ENCODE measurements at regions not wholly inside any gene's neighbourhood (a gene's known extent, or its start where the extent isn't known, plus 50 kb on each side); places are given as distances from the start of the nearest gene placed in this dataset.
"Not testable (repeated sequence)": the region's sequence is repeated elsewhere in the genome, so short reads cannot be mapped to it uniquely, and the experiment has no call there.

DNA sequence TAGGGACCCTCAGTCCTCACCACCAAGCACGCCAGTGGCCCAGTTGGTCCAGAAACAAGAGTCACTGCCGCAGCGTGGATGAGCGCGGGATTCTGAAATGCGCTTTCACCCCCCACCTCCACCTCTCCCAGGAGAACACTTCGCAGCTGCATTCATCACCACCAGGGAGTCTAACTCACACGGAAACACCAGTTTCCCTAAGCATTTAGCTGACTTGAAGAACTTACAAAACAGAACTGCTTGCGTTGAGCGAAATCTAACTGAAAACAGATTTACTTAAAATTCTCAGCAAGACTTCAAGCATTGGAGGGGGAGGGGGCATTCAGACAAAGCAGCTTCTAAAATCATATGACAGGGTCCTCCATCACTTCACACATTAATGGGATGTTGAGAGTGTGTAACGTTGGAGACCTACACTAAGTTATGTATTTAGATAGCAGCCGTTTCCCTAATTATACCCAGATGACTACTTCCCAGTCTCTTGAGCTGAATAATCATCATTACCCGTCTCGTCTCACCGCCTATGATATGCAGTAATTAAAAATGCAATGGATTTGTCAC is 258.2 kb upstream of the IRS2 start:
- no peak for DNase-seq

DNA sequence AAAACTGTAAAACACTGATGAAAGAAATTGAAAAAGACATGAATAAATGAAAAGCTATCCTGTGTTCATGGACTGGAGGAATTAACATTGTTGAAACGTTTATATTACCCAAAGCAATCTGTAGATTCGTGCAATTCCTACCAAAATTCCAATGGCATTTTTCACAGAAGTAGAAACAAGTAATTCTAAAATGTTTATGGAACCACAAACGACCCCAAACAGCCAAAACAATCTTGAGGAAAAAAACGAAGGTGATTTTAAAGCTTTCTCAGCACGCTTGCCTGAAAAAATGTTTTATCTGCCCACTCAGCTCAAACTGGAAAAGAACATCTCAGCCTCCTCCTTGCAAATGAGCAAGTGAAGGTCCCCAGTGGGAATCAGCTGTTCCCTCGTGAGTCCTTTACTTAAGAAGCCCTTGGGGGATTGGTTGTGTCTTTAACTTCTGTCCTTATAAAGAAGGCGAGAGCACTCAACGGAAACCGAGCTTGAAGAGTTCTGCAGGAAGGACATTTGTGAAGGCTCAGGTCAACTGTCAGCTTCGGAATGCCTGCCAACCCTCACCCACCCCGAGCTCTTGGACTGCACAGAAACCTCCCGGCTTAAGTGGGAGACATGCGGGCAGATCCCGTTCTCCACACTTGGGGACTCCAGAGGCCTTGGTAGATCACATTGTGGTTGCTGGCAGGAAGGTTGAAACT is 256.0 kb upstream of the IRS2 start:
- no peak for DNase-seq

DNA sequence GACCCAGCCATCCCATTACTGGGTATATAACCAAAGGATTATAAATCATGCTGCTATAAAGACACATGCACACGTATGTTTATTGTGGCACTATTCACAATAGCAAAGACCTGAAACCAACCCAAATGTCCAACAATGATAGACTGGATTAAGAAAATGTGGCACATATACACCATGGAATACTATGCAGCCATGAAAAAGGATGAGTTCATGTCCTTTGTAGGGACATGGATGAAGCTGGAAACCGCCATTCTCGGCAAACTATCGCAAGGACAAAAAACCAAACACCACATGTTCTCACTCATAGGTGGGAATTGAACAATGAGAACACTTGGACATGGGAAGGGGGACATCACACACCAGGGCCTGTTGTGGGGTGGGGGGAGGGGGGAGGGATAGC is 255.3 kb upstream of the IRS2 start:
- not testable (repeated sequence) for DNase-seq

GRCh38 chr13:110037925-110038573 is 251.7 kb upstream of the IRS2 start:
- DNase-seq = no peak

DNA sequence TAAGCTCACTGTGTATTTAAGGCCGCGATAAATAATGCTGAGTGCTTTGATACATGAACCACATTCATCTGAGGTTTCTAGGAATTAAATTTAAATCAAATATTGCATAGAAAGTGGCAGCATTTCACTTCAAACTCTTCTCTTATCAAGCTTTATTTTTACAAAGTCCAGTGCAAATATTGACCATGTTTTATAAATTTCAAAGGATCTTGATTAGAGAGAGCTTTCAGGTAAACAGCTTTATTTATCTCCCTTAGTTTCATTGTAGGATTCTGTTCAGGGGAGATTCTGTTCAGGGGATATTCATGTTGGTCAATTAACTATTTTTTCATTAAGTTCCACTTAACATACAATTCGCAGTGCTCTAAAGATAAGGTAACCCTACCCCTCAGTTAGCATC is 249.7 kb upstream of the IRS2 start:
- no peak for DNase-seq

GRCh38 chr13:110034031-110034549 is 247.7 kb upstream of the IRS2 start:
- DNase-seq = no peak

DNA sequence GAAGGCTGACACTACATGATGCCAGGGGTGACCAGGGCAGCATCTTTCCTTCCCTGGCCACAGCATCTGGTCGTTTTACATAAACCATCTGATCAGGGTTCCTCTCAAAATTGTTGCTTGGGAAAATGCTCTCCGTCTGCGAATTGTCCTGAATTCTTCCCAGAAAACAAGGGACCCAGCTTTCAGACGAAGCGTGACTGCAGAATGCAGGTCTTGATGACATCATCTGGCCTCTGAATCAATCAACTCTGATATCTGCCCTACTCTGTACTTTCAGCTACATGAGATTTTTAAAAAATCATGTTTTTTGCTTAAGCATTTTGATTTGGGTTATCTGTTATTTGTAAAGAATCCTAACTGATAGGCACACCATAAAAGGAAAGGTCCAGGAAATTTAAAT is 246.6 kb upstream of the IRS2 start:
- no peak for DNase-seq

- no peak for DNase-seq
These were observed 244.1 kb upstream of the IRS2 start for GRCh38 chr13:110030394-110030928.

GRCh38 chr13:110028838-110029621 is 242.6 kb upstream of the IRS2 start:
- no peak for DNase-seq

DNA sequence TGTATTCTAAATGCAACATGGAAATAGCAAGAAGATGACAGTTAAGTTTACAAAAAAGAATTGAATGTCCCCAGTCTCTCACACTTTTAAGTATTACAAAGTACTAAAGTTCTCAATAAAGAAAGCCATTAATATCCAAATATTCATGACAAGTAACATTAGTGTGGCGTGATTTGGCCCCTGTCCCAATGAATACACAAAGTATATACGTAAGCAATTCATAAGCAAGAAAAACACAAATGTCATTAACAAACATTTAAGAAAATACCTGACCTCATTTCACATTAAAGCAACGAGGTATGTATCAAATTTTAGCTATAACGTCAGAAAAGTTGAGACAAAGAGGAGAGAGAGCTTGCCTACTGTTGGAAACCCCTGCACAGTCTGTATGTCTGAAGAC is 241.9 kb upstream of the IRS2 start:
- no peak for DNase-seq

DNA sequence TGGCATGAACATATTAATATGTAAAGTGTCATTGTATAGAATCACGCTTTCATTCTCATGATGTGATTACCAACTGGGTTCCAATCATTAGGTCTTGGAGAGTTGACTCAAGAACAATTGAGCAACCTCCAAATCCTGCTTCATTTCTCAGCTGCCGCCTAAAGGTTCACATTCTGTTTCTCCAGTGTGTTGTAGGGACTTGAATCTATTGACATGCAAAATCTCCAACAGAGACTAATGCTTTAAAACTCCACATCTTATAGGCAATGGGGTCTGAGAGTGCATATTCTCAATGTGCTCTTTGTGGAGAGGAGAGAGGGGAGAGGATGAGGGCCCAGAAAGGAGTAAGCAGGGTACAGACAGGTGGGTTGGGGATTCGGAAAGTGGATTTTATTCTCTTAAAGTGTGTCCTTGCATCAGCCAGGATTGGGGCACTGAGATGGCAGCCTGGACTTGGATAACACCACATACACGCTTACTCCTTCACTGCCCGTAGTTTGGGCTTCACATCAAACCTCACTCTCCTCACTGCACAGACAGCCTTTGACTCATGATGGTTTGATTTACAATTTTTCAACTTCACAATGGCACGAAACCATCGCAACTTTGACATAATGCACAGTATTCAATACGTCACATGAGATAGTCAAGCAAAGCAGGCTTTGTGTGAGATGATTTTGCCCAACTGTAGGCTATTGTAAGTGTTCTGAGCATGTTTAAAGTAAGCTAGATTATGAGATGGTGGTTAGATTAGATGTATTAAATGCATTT is 241.3 kb upstream of the IRS2 start:
- DNase-seq = no peak

DNA sequence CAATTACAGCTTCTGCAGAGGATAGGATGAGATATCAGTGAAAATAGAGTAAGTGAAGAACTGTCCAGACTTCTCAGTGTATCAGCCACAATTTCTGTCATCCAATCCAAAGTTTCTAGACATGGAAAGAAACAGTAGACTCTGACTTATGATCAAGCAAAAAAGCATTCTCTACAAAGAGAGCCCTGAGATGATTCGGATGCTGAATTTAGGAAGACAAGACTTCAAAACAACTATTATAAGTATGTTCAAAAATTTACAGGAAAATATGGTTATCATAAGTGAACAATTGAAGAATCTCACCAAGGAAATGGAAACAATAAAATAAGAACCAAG is 238.2 kb upstream of the IRS2 start:
- no peak for DNase-seq

GRCh38 chr13:110023729-110024644 is 237.6 kb upstream of the IRS2 start:
- DNase-seq = peak in 1 of 2 experiments; percentile 46

- DNase-seq = no peak
These were observed 231.6 kb upstream of the IRS2 start for GRCh38 chr13:110018009-110018408.

GRCh38 chr13:110017379-110017778 is 231.0 kb upstream of the IRS2 start:
- DNase-seq = no peak

GRCh38 chr13:110015253-110015652 is 228.9 kb upstream of the IRS2 start:
- peak in 1 of 2 experiments; percentile 53 for DNase-seq

DNA sequence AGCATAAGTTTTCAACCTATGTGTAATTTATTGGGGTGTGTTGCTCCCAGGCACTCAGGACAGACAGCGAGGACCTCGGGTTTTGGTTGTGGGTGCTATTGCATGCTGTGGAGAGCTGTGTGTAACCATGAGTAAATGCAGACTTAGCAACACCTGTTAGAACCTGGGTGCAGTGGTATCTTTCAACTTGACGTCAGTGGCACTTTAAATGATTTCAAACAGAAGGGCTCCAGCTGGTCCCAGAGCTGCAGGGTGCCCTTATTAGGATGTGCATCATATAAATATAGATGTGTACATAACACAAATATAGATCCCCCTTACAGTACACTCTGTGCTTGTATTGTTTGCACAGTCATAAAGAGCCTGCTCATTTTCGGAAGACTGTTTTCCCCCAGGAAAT is 228.3 kb upstream of the IRS2 start:
- peak in 1 of 2 experiments; percentile 77 for DNase-seq

DNA sequence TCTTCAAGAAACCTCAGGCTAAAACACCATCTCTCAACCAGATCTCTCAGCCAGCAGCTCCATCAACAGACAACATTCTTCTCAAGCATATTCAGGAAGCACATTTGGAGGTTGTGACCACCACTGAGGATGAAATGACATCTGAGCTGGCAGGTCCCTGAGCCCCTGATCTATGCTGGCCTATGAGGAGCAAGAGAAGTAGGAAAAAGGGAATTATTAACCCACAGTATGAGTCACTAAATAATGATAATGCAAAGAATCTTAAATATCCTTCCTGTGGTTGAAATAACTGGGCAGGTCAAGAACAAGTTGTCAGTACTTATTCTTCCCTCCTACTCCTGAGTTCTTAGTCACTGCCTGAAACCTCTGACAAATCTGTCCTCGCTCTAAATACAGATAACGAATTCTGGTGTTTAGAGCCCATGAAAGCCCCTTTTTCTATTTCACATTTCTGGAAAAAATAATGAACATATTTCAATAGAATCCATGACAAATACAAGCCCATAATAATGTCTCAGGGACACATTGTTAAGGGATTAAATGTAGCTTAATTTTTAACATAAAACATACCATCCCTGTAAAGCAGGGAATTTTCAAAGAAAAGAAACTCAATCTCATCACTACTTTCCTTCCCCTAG is 225.8 kb upstream of the IRS2 start:
- no peak for DNase-seq

DNA sequence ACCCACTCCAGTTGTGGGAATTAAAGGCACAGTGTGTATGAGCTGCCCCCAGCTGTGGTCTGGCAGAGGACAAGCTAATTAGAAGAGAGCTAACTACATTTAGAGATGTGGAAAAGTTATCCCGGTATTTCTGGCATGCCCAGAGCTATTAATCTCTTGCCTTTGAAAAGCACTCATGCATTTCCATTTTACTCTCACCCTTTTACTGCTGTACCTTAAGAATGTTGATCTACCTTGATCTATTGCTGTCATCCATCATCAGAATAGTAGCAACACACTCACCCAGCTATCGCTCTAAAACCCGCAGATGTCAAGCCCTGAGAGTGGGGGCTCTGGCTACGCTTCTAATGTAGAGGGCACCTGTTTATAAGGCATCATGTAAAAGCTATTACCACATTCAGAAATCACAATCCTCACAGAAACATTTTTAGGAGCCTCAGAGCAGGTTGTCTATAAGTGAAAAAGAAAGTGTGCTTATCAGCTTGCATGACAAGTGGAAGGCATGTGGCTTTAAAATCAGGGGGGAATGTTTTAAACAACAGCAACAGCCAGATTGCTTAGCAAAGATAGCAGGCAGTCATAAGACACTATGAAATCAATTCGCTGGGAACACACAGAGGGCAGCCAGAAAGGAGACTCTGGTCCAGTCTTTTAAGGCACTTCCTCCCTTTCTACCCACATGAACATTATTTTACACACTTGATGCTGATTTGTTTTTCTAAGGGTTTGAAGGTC is 224.2 kb upstream of the IRS2 start:
- DNase-seq = no peak

DNA sequence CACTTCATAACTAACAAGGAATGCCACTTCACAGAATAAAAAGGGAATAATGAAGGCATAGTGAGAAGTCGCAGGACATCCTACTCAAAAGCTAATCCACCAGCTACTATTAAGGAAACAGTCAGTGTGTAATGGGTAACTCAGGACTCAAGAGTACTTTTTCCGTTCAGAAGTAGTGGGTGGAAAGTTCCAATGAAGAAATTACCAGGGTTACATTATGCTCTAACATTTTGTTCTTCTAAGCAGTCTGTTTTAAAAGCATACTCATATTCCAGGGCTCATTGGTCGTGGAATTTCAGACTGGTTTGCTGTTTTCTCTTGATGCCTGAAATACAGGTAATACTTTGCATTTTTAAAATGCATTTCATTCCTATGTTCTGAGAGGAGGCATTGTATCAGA is 222.4 kb upstream of the IRS2 start:
- no peak for DNase-seq
